NOMO-1 treated with dmso at 0.1 percent for 144 hours (cell line): ENCODE measurements at regions not wholly inside any gene's neighbourhood (a gene's known extent, or its start where the extent isn't known, plus 50 kb on each side); places are given as distances from the start of the nearest gene placed in this dataset.
"Not testable (repeated sequence)": the region's sequence is repeated elsewhere in the genome, so short reads cannot be mapped to it uniquely, and the experiment has no call there.

ENCODE experiments used
- DNase-seq: peaks from one replicate; lab custom pipeline; 2025; ENCODE audit not compliant: unreplicated experiment; lab: John Stamatoyannopoulos, UW

DNA sequence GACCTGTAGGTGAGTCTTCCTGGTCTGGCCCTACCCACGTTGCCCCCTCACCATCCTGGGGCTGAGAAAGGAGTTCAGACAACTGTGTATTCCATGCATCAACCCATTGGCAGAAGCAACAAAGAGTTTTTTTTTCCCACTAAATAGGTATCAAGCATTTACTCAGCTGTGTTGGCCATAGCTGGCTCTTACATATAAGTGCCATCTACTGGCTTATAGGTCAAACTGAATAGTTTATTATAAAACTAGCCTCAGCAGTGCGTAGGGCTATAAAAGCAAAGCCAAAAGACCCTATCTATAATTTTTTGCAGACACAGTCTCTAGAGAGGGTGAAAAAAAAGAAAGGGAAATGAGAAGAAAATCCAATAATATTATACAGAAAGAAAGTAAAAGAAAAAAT lies 765.2 kb upstream of the MGAT4C start:
- DNase-seq = no peak

DNA sequence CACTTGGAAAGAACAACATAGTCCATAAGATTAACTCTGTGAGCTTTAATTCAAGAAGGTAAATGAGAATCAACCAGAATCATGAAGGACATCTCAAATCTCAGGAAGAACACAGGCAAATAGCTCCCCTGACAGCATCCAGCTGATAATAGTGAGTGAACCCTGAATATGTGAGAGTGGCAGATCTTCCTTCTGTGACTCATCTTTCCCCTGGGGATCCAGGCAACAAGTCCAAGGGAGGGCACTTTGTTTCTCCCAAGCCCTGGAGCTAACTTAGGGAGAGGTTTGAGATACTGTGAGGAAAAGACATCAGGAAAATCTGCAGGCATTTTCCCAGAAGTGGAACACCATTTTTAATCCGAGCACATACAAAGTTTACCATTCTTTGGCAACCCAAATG lies 763.9 kb upstream of the MGAT4C start:
- DNase-seq = no peak

DNA sequence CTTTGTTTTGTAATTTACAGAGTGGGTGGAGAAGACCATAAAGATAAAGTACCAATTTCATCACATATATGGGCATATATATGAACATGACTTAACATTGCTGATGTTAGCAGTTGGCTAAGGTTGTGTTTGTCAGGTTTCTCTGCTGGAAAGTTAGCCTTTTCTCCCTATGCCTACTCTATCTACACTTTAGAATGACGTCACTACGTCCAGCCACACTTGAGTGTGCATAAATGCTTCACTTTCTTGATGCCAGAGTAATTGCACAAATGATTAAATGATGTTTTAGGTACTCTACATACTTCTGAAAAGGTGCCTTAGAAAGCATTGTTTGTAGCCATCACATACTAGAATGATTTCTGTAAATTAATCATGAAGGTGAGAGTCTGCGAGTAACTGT lies 759.2 kb upstream of the MGAT4C start:
- DNase-seq = no peak

DNA sequence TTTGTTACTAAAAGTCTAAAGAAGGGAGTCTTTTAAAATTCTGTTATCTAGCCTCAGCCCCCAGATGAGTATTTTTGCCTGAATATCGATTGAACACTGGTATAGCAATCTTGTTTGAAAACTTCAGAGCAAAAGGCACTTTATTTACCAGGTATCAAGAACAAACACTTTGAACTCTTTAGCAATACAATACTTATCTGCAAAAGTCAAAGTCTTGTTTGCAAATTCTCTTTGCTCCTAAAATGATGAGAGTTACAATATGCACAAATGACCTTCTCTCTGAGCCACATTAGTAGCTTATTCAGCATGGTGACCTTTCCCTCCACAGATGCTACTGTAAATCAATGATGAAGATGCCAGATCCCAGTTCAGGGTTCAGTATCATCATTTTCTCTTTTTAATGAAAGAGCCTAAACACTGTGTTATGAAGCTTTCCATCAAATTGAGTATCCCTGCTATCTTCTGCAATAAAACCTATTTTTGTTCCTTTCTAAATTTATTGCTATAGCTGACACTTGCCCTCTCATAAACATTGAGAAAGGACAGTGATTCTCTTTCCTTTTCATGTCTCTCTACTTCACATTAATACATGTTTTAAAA lies 752.7 kb upstream of the MGAT4C start:
- no peak for DNase-seq

DNA sequence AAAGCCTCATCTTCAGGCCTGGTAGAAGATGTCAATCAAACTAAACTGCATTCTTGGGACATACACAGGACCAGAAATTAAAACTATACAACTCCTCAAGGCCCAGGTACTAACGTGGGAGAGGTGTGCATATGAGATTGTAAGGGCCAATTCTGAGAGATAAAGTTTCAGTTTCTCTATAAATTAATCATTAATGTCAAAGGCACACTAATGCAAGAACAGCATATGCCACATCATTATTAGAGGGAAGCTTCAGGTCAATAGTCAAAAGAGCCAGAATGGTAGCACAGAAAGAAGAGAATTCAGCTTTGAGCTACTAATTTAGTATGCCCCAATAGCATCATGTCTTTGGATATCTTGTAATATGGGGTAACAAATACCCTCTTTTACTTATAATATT lies 744.9 kb upstream of the MGAT4C start:
- no peak for DNase-seq

DNA sequence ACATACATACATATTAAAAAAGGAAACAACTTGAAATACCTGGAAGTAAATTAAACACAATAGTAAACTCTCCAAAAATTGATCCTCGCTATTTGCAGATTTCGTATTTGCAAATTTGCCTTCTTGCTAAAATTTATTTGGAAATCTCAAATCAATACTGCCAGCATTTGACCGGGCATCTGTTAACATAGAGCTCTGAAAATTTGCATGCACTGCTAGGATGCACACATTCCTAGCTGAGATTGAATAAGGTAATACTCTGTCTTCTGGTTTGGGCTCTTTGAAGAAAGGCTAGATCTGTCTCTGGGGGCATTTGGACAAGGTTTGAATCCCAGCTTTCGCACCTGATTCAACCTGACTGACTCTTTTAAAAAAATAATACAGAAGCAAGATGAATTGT lies 729.1 kb upstream of the MGAT4C start:
- DNase-seq = no peak

DNA sequence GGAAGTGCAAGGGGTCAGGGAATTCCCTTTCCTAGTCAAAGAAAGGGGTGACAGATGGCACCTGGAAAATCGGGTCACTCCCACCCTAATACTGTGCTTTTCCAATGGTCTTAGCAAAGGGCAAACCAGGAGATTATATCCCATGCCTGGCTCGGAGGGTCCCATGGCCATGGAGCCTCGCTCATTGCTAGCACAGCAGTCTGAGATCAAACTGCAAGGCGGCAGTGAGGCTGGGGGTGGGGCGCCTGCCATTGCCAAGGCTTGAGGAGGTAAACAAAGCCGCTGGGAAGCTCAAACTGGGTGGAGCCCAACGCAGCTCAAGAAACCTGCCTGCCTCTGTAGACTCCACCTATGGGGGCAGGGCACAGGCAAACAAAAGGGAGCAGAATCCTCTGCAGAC lies 714.4 kb upstream of the MGAT4C start:
- not testable (repeated sequence) for DNase-seq

DNA sequence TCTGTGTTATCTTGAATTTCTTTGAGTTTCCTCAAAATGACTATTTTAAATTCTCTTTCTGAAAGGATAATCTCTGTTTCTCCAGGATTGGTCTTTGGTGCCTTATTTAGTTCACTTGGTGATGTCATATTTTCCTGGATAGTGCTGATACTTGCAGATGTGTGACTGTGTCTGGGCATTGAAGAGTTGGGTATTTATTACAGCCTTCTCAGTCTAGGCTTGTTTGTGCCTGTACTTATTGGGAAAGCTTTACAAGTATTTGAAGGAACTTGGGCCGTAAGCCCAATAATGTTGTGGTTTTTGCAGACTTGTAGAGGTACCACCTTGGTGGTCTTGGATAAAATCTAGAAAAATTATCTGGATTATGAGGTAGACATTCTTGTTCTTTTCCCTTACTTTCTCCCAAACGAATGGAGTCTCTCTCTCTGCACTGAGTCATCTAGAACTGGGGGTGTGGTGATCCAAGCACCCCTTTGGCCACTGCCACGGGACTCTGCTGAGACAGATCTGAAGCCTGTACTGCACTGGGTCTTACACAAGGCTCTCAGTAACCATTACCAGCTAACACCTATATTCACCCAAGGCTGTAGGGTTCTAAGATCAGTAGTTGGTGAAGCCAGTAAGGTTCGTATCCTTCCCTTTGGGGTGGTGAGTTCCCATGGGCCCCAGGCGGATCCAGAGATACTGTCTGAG lies 703.7 kb upstream of the MGAT4C start:
- DNase-seq = no peak

DNA sequence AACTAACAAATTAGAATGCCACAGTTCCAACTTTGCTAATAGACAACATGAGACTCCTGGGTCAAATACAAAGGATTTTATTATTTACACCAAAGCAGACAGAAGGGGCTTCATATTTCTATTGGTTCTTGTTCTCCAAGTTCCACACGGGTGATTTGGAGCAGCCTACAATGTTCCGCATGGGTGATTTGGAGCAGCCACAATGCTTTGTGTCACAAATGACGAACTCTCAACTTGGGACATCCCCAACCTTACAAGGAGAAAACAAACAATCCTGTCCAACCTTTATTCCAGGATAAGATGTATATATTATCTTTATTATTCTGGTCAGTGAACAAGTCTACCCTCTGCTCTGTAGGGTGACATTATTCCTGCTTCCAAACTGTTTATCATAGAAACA lies 694.3 kb upstream of the MGAT4C start:
- no peak for DNase-seq

DNA sequence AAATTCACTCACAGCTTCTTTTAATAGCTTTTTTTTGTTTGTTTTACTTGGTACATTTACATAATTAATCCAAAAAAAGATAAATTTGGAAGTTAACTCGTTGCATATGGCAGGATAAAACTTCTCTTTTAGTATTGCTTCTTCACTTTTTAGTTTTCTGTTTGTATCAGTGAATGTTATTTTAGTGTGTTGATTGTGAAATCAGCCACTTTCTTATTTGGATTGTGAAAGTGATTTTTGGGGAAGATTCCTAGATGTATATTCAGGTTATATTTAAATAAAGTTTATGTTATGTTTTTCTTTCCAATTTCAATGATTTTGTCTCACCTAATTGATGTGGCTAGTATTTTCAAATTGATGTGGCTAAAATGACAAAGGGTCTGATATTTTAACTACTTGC lies 693.9 kb upstream of the MGAT4C start:
- DNase-seq = no peak

DNA sequence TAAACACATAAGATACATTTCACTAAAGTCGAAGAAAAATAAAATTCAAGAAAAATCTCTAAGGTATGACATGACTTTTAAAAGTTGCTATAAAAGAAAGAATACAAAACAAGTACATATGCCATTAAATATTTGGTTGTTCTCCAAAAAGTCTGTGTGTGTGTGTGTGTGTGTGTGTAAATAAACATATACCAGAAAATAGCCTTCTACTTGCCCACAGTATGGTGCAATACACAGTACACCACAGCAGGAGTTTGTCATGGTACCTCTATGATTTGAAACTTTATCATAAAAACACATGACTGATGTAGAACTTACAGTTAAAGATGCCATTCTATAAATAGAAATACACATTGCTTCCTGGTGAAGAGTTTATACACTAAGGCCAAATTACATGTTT lies 692.7 kb upstream of the MGAT4C start:
- DNase-seq = no peak

DNA sequence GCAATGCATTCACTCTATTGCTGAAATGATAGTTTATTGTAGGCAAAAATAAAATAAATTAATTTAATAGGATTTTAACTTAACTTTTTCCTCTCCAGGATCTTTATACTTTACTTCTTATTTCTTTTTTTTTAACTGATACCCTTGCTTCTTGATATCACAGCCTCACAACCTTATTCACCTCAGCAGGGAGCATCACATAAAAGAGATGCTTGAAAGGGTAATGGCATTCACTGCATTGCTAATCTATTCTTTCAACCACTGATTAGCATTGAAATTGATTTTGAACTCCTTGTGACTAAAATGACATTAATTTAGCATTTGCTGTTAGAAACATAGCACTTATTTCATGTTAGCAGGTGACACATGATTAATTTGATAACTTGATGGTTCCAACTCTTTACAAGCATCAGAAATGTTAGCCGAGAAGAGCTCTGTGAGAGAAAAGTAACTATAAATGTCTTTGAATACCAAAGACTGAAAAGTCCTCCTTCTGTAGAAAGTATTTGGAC lies 689.5 kb upstream of the MGAT4C start:
- DNase-seq = no peak

DNA sequence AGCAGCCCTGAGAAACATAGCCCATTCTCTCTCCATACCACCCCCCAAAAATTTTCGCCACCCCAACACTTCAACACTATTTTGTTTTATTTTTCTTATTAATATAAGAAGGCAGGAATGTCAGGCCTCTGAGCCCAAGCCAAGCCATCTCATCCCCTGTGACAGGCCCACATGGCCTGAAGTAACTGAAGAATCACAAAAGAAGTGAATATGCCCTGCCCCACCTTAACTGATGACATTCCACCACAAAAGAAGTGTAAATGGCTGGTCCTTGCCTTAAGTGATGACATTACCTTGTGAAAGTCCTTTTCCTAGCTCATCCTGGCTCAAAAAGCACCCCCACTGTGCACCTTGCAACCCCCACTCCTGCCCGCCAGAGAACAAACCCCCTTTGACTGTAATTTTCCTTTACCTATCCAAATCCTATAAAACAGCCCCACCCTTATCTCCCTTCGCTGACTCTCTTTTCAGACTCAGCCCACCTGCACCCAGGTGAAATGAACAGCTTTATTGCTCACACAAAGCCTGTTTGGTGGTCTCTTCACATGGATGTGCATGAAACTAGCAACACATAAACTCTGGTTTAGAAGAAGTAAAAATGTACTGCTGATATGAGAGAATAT lies 688.1 kb upstream of the MGAT4C start:
- DNase-seq = not testable (repeated sequence)

DNA sequence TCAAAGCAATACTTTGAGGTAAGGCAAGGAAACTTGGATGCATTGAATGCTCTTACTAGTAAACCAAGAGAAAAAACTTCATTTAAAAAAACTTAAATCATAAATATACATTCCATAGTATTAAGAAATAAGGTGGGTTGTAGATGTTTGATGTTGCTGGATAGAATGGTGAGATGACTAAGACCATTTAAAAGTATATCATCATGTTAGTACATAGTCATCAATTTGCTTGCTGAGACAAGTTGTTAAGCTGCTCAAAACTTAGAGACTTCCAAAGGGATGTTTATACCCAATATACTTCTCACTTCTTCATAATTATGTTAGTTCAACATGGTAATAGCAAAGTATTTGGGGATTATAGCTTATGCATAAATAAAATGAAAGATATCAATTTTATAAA lies 675.5 kb upstream of the MGAT4C start:
- no peak for DNase-seq

DNA sequence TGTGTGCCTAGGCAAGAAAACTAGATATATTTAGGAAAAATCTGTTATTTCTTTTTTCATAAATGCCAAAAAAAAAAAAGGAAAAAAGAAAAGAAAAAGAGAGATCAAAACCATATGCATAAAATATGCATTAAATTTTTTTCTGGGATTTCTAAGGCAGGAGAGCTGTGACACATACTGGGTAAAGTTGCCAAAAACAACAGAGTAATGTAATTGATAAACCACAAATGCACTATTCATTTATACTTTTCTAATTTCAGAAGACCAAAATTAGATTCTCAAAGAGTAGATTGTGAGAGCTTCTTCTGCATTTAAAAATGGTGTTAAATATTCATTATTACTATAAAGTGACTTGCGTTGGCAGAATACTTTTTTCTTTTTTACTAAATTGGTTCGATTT lies 673.8 kb upstream of the MGAT4C start:
- DNase-seq = no peak

DNA sequence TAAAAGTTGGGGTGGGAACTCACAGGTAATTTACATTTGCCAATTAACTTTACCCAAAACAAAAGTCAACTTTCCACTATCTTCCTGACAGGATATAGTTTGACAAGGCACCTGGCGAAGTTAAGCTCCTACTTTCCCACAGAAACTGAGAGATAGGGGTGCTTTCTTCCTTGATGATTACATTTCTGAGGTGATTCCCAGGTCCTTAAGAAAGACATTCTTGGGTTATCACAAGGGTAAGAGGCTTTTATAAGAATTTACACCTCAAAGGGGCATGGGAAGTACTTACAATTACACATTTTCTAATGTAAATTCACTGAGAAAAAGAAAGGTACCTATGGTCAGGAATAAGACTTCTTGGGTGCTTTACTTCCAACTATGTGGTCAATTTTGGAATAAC lies 660.9 kb upstream of the MGAT4C start:
- no peak for DNase-seq

DNA sequence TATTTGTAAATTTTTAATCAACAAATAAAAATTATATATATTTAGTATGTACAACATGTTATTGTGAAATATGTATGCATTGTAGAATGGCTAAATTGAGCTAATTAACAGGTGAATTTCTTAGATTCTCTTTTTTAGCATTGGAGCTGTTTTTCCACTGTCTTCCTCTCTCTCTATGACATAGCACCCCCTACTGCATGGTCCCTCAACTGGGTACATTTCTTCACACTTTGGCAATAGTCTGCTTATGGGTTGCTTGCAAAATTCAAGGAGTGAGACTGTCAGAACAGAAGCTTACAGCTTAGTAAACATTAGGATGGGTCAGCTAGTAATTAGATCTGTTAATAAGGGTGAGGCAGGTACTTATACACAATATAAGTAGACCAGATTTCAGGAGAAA lies 658.5 kb upstream of the MGAT4C start:
- no peak for DNase-seq

DNA sequence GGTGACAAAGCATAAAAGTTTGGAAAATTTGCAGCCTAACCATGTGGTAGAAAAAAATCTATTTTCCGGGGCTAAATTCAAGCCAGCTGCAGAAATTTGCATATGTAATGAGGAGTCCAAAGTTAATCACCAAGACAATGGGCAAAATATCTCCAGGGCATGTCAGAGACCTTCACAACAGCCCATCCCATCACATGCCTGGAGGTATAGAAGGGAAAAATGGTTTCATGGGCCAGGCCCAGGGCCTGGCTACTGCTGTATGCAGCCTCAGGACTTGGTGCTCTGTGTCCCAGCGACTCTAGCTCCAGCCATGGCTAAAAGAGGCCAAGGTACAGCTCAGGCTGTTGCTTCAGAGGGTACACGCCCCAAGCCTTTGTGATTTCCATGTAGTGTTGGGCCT lies 655.8 kb upstream of the MGAT4C start:
- no peak for DNase-seq

DNA sequence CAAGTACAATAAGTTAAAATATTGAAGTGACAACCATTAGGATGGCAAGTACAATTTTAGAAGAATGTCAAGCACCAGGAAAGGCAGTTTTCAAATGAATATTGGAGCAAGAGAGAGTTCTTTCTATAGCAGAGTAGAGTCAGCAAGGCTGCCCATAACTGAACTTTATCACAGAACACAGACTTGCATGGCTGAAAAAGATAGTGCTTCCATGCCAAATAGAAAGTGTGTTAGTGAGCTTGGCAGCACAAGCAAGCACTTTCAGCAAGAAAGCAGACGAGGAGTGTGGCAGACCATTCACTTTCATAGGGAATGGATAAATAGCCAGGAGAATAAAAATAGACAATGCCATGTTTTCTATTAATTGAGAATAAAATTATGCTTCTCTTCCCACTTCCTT lies 647.0 kb upstream of the MGAT4C start:
- DNase-seq = no peak

DNA sequence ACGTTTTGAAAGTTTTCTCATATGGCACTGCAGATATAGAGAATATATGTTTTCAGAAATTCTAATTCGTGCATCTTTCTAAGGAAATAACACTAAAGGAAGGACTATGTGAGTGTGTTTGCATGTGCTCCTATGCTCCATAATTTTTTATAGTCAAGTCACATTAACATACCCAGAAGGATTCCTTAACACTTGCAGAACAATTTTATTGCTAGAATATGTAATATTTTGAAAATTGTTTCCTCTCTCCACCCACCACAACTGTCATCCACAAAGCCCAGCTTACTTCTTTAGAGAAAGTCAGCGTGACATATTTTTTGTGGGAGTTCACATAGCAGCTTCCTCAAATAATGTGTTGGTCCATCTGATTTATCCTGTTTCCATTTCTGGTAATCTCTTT lies 604.6 kb upstream of the MGAT4C start:
- DNase-seq = no peak

DNA sequence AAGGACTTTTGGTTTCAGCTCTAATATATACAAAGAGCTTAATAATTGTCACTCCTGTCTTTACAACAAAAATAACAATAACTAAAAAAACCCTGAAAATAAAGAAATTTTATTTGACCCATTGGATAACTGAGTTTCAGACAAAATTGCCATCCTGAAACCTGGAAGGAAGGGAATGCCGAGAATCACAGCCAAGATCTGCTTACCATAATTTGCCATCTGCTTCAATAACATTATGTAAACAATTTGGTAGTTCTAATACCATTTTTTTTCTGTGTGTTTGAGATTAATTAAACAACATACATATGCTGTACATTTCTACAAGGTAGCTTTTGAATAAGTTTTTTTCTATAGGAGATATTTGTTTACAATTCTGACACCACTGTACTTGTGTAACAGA lies 596.3 kb upstream of the MGAT4C start:
- no peak for DNase-seq

DNA sequence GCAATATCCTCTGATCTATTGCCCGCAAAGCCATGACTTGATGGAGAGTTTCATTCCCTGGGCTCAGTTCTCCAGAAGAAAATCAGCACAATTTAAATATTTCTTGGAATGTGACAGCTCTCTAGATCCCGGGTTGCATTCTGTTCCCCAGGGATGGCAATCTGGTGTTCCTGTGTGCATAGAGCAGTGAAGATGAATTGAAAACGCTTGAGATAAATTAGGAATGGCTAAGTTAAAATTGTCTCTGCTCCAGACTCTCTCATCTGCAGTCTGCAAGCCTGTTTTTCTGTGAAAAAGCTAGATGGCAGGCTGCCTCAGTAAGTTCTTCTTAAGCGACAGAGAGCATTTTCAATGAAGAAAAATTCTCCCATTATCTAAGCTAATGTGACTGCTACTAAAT lies 582.5 kb upstream of the MGAT4C start:
- DNase-seq = no peak

DNA sequence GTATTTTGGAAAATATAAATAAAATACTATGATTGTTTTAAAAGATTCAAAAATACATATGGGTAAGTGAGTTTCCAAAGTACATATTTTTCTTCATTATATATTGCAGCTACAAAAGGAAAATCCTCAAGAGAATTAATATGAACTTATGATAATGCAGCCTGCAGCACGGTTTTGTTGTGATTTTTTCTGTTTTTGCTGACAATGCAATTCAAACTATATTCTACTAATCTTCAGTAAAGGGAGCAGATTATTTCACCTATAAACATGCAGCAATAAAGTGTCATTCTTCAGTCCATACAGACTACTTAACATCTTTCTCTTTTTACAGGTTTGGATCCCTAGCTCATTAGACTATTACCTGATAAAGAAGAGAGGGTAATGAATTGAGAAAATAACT lies 582.1 kb upstream of the MGAT4C start:
- no peak for DNase-seq
